HAP-1 (cell line): ENCODE measurements at regions not wholly inside any gene's neighbourhood (a gene's known extent, or its start where the extent isn't known, plus 50 kb on each side); places are given as distances from the start of the nearest gene placed in this dataset.
A peak's percentile ranks its signal among the peaks of the same experiment; 100 is the strongest.

ENCODE experiments used
- DNase-seq, 2 experiments: peaks; one replicate each; pipeline ENCODE4 v3.0.0-alpha.2; 2016 to 2020; ENCODE audit warnings: low spot score in 2 of 2
- H3K27me3 ChIP-seq: fragments of 250-450 bp; sonication (Bioruptor Pico); 2 replicates; pipeline ENCODE4 v1.5.1; 2020; ENCODE audit warnings: low read depth, mild to moderate bottlenecking, moderate library complexity
- H3K36me3 ChIP-seq: fragments of 250-450 bp; sonication (Bioruptor Pico); replicated peaks from 2 replicates; pipeline ENCODE4 v1.5.1; 2020; ENCODE audit warnings: mild to moderate bottlenecking
- H3K4me1 ChIP-seq: fragments of 250-450 bp; sonication (Bioruptor Pico); 2 replicates; pipeline ENCODE4 v1.5.1; 2020; ENCODE audit warnings: mild to moderate bottlenecking
- H3K4me3 ChIP-seq: fragments of 250-450 bp; sonication (Bioruptor Pico); 2 replicates; pipeline ENCODE4 v1.5.1; 2020; ENCODE audit warnings: mild to moderate bottlenecking, moderate library complexity
- H3K9me3 ChIP-seq: fragments of 250-450 bp; sonication (Bioruptor Pico); 2 replicates; pipeline ENCODE4 v1.5.1; 2020; ENCODE audit warnings: mild to moderate bottlenecking, moderate library complexity
- in situ Hi-C: fragments of 300-500 bp; cut with MboI; formaldehyde crosslinking; loops from 3 replicates; pipeline ENCODE4 v1.14.3; 2020; ENCODE audit warnings: low sequenced_read_pairs, inconsistent platforms, mixed read lengths

DNA sequence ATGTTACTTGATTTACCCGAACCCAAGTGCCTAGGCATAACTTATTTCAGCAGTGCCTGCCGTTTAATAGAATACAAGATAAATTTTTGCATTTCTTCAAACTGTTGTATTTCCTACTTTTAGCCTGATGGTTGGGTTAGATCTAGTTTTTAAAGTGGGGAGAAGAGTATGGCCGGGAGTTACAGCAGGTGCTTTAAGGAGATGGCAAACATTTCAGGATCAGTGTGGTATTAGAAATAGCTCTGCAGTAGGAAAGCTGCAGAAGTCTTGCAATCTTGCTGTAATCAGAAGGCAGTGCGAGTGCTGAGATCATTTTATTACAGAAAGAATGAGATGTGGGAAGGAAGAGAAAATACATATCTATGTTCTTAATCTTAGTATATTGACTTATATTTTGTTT is 977.8 kb upstream of the TENM3 start:
- no peak overlapping the region for H3K4me3 ChIP-seq

DNA sequence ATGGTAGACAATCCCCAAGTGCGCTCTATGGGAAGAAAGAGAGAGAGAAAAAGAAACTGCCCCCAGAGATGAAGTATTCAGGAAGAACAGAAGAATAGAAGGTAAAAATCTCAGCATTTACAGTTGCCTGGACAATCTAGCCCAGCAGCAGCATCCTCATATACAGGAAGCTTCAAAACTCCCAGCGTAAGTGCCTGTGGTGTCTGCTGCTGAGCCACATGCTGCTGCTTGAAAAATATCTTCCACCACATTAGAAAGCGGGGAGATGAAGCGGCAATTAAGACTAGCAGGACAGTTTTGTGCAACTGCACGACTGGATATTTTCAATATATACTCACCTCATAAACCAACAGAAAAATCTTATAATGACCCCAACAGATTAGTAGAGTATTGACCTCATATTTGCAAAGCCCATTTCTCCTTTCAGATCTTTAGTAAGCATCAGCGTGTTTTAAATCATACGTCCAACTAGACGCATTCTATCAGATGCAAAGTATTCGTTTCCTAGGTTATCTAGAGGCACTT is 972.0 kb upstream of the TENM3 start:
- no peaks in the 10 kb centered on the region for H3K4me1 ChIP-seq
- no peaks in the 10 kb centered on the region for H3K27me3 ChIP-seq
- no peak for DNase-seq
- no peaks in the 10 kb centered on the region for H3K9me3 ChIP-seq
- in situ Hi-C loops: no loop called here
- no peak overlapping the region for H3K4me3 ChIP-seq
- H3K36me3 ChIP-seq: no peaks in the 10 kb centered on the region

More for the DNA sequence above, 977.8 kb upstream of the TENM3 start:
- in situ Hi-C loops: no loop called here
- Histone ChIP-seq H3K27me3 (no peaks in the 10 kb centered on the region; the same call in 1 of the 2 replicates), H3K4me1 (peaks cover 8% of the 10 kb centered on the region), H3K36me3 (no peaks in the 10 kb centered on the region), H3K9me3 (no peaks in the 10 kb centered on the region)
- DNase-seq: no peak

DNA sequence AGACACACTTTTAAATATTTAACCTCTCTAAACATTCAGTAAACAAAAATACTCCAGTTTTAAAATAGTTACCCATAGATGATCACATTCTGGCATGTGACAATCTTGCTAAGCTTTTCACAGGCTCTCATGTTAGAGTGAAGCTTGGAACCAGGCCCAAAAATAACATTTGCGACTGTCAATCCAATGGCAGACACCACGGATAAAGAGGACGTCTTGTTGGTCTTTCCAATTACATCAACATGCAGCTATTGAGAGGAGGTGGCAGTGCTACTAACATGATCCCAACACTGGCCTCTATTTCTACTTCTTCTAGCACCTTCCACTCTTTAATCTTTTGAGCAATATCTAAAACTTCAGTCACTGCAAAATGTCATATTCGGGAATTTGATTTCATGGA is 970.8 kb upstream of the TENM3 start:
- no peak for DNase-seq
- no peaks in the 10 kb centered on the region for H3K36me3 ChIP-seq
- in situ Hi-C loops: no loop called here
- no peaks in the 10 kb centered on the region for H3K9me3 ChIP-seq
- H3K4me1 ChIP-seq: no peaks in the 10 kb centered on the region
- H3K4me3 ChIP-seq: no peak overlapping the region
- H3K27me3 ChIP-seq: no peaks in the 10 kb centered on the region

- in situ Hi-C loops: no loop called here
- peaks cover 7% of the 10 kb centered on the region for H3K4me1 ChIP-seq
- H3K36me3 ChIP-seq: no peaks in the 10 kb centered on the region
- peak in 1 of 2 experiments; percentile 39 for DNase-seq
- no peaks in the 10 kb centered on the region for H3K9me3 ChIP-seq
- H3K27me3 ChIP-seq: no peaks in the 10 kb centered on the region
- H3K4me3 ChIP-seq: no peak overlapping the region
Measured at GRCh38 chr4:181278941-181279340, 964.3 kb upstream of the TENM3 start.

GRCh38 chr4:181281451-181281850 is 961.8 kb upstream of the TENM3 start:
- H3K4me3 ChIP-seq: no peak overlapping the region
- no peaks in the 10 kb centered on the region for H3K9me3 ChIP-seq
- H3K4me1 ChIP-seq: peaks cover 7% of the 10 kb centered on the region
- in situ Hi-C loops: no loop called here
- no peak for DNase-seq
- H3K36me3 ChIP-seq: no peaks in the 10 kb centered on the region
- H3K27me3 ChIP-seq: no peaks in the 10 kb centered on the region

GRCh38 chr4:181289198-181289597 is 954.0 kb upstream of the TENM3 start:
- in situ Hi-C loops: no loop called here

DNA sequence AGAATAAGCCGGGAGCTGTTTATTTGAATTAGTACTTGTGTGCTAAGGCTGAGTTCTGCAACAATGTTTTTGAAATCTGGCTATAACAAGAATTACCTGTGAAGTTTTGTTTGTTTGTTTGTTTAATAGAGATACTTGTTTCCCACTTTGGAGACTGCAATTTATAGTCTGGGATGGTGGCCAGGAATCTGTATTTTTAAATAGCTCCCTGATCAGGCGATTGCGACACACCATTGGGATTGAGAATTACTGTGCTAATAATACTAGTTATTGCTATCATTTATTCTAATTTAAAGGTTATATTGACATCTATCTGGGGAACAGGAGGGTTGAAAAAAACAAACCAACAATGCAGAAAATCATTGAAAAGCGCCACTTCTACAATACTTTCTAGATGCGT is 951.6 kb upstream of the TENM3 start:
- H3K27me3 ChIP-seq: 0 out of 2 replicates have a peak, but pooled peaks cover 3% of the 10 kb centered on the region
- in situ Hi-C loops: loop anchor here (10.0 kb wide), 1 partner anchor 233 kb away; no protein-coding TSS in a partner anchor
- no peaks in the 10 kb centered on the region for H3K36me3 ChIP-seq

More at GRCh38 chr4:181289198-181289597, 954.0 kb upstream of the TENM3 start:
- DNase-seq: no peak
- Histone ChIP-seq H3K9me3 (no peaks in the 10 kb centered on the region), H3K27me3 (0 out of 2 replicates have a peak, but pooled peaks cover 1% of the 10 kb centered on the region), H3K4me3 (no peak overlapping the region), H3K4me1 (peaks cover 12% of the 10 kb centered on the region), H3K36me3 (no peaks in the 10 kb centered on the region)

GRCh38 chr4:181293014-181293413 is 950.2 kb upstream of the TENM3 start:
- Histone ChIP-seq H3K27me3 (0 out of 2 replicates have a peak, but pooled peaks cover 3% of the 10 kb centered on the region), H3K36me3 (no peaks in the 10 kb centered on the region), H3K4me3 (no peak overlapping the region), H3K9me3 (no peaks in the 10 kb centered on the region), H3K4me1 (peaks cover 4% of the 10 kb centered on the region)
- in situ Hi-C loops: loop anchor here (10.0 kb wide), 1 partner anchor 232 kb away; no protein-coding TSS in a partner anchor
- DNase-seq: no peak

More for the DNA sequence above, 951.6 kb upstream of the TENM3 start:
- H3K4me1 ChIP-seq: peaks cover 12% of the 10 kb centered on the region
- no peak overlapping the region for H3K4me3 ChIP-seq
- DNase-seq: no peak
- H3K9me3 ChIP-seq: no peaks in the 10 kb centered on the region

DNA sequence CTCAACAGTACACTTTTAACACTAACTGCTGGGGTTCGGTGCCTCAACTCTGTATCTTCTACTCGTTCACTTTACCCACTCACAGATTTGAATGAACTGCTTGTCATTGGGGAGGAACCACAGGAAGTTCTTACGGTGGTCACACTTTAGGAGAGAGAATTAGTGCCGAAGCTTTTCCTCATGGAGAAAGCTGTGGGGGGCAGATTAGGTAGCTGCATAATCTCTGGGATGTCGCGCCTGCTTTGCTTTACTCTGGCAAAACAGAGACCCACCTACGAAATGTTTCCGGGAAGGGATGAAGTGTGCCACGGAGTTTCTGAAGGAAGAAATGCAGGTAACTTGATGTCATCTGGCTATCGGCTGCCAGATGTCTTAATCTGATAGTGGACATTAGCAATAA is 949.7 kb upstream of the TENM3 start:
- 0 out of 2 replicates have a peak, but pooled peaks cover 3% of the 10 kb centered on the region for H3K27me3 ChIP-seq
- no peaks in the 10 kb centered on the region for H3K36me3 ChIP-seq
- no peak for DNase-seq
- no peak overlapping the region for H3K4me3 ChIP-seq
- no peaks in the 10 kb centered on the region; the same call in 1 of the 2 replicates for H3K4me1 ChIP-seq
- H3K9me3 ChIP-seq: no peaks in the 10 kb centered on the region
- in situ Hi-C loops: loop anchor here (10.0 kb wide), 1 partner anchor 231 kb away; no protein-coding TSS in a partner anchor

GRCh38 chr4:181294421-181294820 is 948.8 kb upstream of the TENM3 start:
- no peaks in the 10 kb centered on the region for H3K36me3 ChIP-seq
- H3K4me3 ChIP-seq: no peak overlapping the region
- 0 out of 2 replicates have a peak, but pooled peaks cover 3% of the 10 kb centered on the region for H3K27me3 ChIP-seq
- no peaks in the 10 kb centered on the region for H3K4me1 ChIP-seq
- no peaks in the 10 kb centered on the region for H3K9me3 ChIP-seq
- DNase-seq: no peak
- in situ Hi-C loops: loop anchor here (10.0 kb wide), 1 partner anchor 230 kb away; no protein-coding TSS in a partner anchor

DNA sequence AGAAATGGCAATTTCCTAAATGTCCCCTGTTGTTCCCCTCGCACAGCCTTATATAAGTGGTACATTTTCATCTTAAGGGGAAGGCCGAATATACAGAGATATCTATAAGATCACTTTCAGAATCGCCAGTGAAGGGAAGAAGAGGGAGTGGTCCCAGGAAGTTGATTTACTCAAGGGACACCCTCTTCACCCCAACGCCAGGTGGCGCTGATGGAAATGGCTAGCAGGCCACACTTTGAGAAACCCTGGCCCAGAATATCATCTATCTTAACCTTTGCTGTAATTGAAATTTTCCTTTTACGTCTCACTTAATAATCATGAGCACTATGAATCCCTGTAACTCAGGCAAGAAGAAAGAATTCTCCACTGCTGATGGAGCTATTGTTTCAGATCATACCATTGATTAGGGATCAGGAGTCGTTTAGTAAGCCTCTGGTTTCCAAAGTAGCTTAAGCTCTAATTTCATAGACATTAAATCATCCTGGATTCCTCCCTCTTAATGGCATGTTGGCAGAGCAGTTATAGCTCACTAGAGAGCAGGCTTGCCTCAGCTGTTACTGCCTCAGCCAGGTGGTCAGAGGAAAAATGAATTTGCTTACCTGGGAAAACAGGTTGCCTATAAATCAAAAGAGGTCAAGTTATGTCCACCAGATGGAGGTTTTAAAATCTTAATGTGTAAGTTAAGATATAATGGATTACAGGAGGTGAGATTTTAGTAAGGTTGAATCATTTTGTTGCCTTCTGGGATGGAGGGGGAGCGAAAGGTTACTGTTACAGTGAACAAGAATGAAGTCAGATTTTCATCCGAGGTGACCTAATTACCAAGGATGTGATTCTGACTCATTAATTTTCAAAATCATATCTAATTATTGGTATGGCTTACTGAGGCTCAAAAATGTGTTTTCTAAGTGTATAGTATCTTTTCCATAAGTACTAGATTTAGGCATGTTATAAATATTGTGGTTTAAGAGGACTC is 941.2 kb upstream of the TENM3 start:
- H3K9me3 ChIP-seq: no peaks in the 10 kb centered on the region
- peak; percentile 64 to 82 for DNase-seq
- no peaks in the 10 kb centered on the region for H3K36me3 ChIP-seq
- no peak overlapping the region for H3K4me3 ChIP-seq
- H3K4me1 ChIP-seq: no peaks in the 10 kb centered on the region
- H3K27me3 ChIP-seq: no peaks in the 10 kb centered on the region
- in situ Hi-C loops: no loop called here

- Histone ChIP-seq H3K4me1 (peaks cover 11% of the 10 kb centered on the region), H3K36me3 (no peaks in the 10 kb centered on the region), H3K4me3 (no peak overlapping the region), H3K27me3 (no peaks in the 10 kb centered on the region), H3K9me3 (no peaks in the 10 kb centered on the region)
- in situ Hi-C loops: no loop called here
- DNase-seq: peak in 1 of 2 experiments; percentile 31
Measured at GRCh38 chr4:181307824-181308223, 935.4 kb upstream of the TENM3 start.

DNA sequence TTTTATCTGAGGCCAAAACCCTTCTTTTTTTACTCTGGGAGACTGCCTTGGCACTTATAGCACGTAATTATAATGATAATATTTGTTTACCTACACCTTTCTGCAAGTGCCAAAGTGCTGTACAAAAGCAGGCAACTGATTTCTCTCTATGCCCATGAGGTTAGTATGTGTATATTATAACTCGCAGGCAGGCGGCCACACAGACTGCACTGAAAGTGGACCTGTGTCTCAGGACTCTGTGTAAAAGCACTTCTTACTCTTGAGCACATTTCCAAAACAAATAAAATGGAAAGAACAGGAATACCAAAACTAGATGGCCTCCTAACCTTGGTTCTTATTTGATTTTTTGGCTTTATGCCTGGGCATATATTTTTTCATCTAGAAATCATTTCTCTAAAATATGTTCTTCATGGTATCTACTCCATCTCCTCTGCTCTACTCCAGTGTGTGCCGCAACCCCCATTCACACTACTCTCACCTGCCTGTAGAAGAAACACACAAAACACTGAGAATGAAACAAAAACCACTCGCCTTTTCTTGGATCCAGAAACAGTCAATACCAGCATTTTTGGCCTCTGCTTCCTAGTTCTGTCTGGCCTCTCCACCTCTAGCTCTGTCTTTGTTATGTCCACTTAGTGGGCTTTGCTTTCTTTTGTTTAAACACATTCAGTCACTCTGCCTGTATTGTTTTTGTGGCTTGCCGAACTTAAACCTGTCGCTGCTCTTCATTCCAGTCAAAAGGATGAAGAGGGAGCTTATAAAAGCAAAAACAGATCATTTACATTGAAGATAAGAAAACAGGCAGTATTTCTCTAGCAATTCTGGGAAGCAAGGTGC is 934.5 kb upstream of the TENM3 start:
- no peaks in the 10 kb centered on the region for H3K9me3 ChIP-seq
- no peak overlapping the region for H3K4me3 ChIP-seq
- no peaks in the 10 kb centered on the region for H3K36me3 ChIP-seq
- in situ Hi-C loops: no loop called here
- no peak for DNase-seq
- H3K4me1 ChIP-seq: peaks cover 11% of the 10 kb centered on the region
- no peaks in the 10 kb centered on the region for H3K27me3 ChIP-seq
